ENCODE measurements at regions not wholly inside any gene's neighbourhood (a gene's known extent, or its start where the extent isn't known, plus 50 kb on each side); places are given as distances from the start of the nearest gene placed in this dataset.
"Not testable (repeated sequence)": the region's sequence is repeated elsewhere in the genome, so short reads cannot be mapped to it uniquely, and the experiment has no call there.

DNA sequence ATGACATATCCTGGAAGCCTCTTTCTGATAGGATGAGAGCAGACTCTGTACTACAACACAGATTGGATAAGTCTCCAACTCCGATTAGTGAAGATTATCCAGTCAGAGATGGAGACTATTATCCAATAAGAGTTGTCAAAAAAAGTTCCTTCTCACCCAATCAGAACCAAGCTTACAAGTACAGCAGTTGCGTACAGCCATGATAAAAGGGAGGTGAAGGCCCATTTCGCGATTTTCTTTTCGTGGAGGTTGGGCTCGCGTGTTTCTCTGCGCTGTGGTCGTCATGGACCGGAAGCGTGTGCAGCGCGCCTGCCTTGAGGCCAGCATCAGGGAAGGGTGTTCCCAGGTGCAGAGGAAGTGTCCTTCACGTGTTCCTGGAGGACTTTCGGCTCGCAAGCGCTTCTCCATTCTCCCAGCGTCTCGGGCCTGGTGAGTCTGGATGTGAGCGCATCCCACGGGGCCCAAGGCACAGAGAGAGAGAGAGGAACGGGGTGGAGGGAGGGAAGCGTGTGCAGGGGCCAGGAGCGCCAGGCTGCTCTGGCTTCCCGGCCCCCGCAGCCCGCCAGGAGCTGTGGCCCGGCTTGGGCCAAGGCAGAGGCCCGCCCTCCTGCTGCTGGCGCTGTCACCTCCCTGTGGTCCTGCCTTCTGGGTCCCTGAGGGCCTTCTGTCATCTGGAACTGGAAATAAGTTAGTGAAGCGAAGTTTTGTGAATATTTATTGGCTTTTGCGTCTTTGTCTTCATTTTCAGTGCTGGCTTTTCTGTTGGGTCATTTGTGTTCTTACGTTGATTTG lies 53.9 kb downstream of the CDRT15L2 start:
- POLR2A ChIA-PET; H3K4me1 ChIP-seq (ENCODE audit: insufficient read depth, low read length, poor library complexity, severe bottlenecking); CTCF ChIA-PET (ENCODE audit: unreplicated experiment): not testable (repeated sequence)

DNA sequence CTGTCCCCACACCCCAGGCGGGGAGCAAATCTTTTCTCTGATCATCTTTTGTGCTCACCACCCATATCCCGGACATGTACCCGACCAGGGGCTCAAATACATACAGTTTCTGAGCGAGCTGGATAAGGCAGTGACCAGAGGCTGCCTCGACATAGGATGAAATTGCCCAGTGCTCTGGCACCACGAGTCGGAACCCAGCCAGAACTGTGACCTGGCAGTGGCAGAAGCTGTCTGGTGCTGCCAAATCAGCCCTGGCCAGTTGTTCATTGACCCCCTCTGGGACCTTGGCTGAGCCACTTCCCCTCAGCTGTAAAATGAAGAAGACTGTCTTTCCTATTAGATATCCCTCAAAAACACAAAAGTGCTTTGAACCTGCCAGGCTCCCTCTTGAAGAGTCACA lies 60.6 kb downstream of the CDRT15L2 start:
- H3K79me2 ChIP-seq (ENCODE audit: insufficient read depth, low read depth, low read length); H3K36me3 ChIP-seq (ENCODE audit: insufficient read depth, low read length); H4K20me1 ChIP-seq (ENCODE audit: insufficient read depth, low read length); H3K27ac ChIP-seq (ENCODE audit: low read depth, low read length, poor library complexity, severe bottlenecking); H3K4me2 ChIP-seq (ENCODE audit: low read length); H3K4me1 ChIP-seq (ENCODE audit: insufficient read depth, low read length, poor library complexity, severe bottlenecking); H3K9me2 ChIP-seq (ENCODE audit: insufficient read depth, low read length); DNase-seq (ENCODE audit: low spot score); BruUV-seq (replicated peaks); intact Hi-C loops (cut with micrococcal nuclease; ENCODE audit: unreplicated experiment); H3K9me3 ChIP-seq (ENCODE audit: low read length); CTCF ChIA-PET (ENCODE audit: unreplicated experiment); H3K4me3 ChIP-seq (ENCODE audit: low read depth, low read length, poor library complexity, severe bottlenecking); H2AFZ ChIP-seq (ENCODE audit: low read length); POLR2A ChIA-PET: not testable (repeated sequence)

More for the DNA sequence above, 53.9 kb downstream of the CDRT15L2 start:
- DNase-seq (ENCODE audit: low spot score); H3K9me3 ChIP-seq (ENCODE audit: low read length); H4K20me1 ChIP-seq (ENCODE audit: insufficient read depth, low read length); H3K4me2 ChIP-seq (ENCODE audit: low read length); H3K36me3 ChIP-seq (ENCODE audit: insufficient read depth, low read length); intact Hi-C loops (cut with micrococcal nuclease; ENCODE audit: unreplicated experiment); H3K27ac ChIP-seq (ENCODE audit: low read depth, low read length, poor library complexity, severe bottlenecking); H2AFZ ChIP-seq (ENCODE audit: low read length); H3K79me2 ChIP-seq (ENCODE audit: insufficient read depth, low read depth, low read length); BruUV-seq (replicated peaks); H3K4me3 ChIP-seq (ENCODE audit: low read depth, low read length, poor library complexity, severe bottlenecking); H3K9me2 ChIP-seq (ENCODE audit: insufficient read depth, low read length): not testable (repeated sequence)

DNA sequence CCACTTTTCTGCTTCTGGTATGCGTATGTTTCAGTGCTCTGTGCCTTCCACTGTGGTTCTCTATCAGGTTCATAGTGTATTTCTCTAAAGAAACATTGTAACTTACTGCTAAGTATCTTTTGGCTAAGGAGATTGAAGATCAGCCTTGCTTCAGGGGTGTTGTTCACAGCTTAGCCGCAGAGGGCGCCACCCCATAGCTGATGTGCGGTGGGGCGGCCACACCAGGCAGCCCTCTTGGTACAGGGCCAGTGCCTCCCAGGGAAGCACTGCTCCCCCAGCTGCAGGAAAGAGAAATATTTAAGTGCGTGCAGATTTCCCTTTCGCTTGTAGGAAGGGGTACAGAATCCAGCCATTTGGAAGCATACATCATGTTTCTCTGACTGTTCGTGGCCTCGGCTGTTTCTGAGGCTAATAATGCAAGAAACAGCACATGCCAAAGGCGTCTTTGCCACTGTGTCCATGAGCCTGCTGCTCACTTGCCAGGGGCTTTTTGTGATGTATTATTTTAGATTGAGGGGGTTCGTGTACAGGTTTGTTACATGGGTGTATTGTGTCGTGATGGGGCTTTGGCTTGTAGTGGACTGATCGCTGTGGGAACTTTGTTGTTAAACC lies 67.2 kb downstream of the CDRT15L2 start:
- H4K20me1 ChIP-seq (ENCODE audit: insufficient read depth, low read length); H3K27ac ChIP-seq (ENCODE audit: low read depth, low read length, poor library complexity, severe bottlenecking); H2AFZ ChIP-seq (ENCODE audit: low read length); CTCF ChIA-PET (ENCODE audit: unreplicated experiment); H3K9me3 ChIP-seq (ENCODE audit: low read length); intact Hi-C loops (cut with micrococcal nuclease; ENCODE audit: unreplicated experiment); BruUV-seq (replicated peaks); H3K9me2 ChIP-seq (ENCODE audit: insufficient read depth, low read length); H3K4me2 ChIP-seq (ENCODE audit: low read length); H3K79me2 ChIP-seq (ENCODE audit: insufficient read depth, low read depth, low read length); H3K4me3 ChIP-seq (ENCODE audit: low read depth, low read length, poor library complexity, severe bottlenecking); H3K36me3 ChIP-seq (ENCODE audit: insufficient read depth, low read length); POLR2A ChIA-PET: not testable (repeated sequence)
- TF ChIP-seq, protein P1, sequence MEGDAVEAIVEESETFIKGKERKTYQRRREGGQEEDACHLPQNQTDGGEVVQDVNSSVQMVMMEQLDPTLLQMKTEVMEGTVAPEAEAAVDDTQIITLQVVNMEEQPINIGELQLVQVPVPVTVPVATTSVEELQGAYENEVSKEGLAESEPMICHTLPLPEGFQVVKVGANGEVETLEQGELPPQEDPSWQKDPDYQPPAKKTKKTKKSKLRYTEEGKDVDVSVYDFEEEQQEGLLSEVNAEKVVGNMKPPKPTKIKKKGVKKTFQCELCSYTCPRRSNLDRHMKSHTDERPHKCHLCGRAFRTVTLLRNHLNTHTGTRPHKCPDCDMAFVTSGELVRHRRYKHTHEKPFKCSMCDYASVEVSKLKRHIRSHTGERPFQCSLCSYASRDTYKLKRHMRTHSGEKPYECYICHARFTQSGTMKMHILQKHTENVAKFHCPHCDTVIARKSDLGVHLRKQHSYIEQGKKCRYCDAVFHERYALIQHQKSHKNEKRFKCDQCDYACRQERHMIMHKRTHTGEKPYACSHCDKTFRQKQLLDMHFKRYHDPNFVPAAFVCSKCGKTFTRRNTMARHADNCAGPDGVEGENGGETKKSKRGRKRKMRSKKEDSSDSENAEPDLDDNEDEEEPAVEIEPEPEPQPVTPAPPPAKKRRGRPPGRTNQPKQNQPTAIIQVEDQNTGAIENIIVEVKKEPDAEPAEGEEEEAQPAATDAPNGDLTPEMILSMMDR (conservative IDR thresholded peaks at IDR 0.05; ENCODE audit: low read length) = peak; percentile 76
- peak; percentile 35 for DNase-seq (ENCODE audit: low spot score)
- peaks cover 19% of the 10 kb centered on the region for H3K4me1 ChIP-seq (ENCODE audit: insufficient read depth, low read length, poor library complexity, severe bottlenecking)

DNA sequence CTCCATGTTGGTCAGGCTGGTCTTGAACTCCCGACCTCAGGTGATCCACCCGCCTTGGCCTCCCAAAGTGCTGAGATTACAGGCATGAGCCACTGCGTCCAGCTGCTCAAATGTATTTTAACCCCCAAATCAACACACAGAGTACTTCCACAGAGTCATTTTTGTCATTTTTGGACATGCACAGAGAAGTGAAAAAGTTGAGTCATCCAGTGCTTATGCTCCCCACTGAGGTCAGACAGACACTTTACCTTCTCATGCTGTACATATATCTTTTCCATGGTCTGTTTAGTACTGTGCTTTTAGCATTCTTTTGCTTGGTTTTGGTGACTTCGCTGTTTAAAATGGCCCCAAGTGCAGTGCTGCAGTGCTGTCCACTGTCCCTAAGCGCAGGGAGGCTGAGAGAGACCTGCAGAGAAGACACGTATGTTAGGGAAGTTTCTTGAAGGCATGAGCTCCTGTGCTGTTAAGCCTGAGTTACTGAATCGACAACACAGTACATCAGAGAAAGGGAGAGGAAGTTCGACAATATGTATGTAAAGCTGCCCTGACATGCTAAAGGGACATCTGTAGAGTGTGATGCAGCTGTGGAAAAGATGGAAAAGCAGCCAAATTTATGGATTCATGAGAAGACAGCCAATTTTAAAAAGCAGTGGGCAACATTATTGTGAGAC lies 69.7 kb downstream of the CDRT15L2 start:
- Histone ChIP-seq H3K4me1 (ENCODE audit: insufficient read depth, low read length, poor library complexity, severe bottlenecking) (peaks cover 20% of the 10 kb centered on the region), H2AFZ (ENCODE audit: low read length) (0 out of 2 replicates have a peak overlapping the region, but pooled peaks have one; percentile 21)
- POLR2A ChIA-PET; CTCF ChIA-PET (ENCODE audit: unreplicated experiment); H3K4me3 ChIP-seq (ENCODE audit: low read depth, low read length, poor library complexity, severe bottlenecking); H3K27ac ChIP-seq (ENCODE audit: low read depth, low read length, poor library complexity, severe bottlenecking); BruUV-seq (replicated peaks); H3K79me2 ChIP-seq (ENCODE audit: insufficient read depth, low read depth, low read length); H3K4me2 ChIP-seq (ENCODE audit: low read length); H4K20me1 ChIP-seq (ENCODE audit: insufficient read depth, low read length); H3K36me3 ChIP-seq (ENCODE audit: insufficient read depth, low read length); DNase-seq (ENCODE audit: low spot score); intact Hi-C loops (cut with micrococcal nuclease; ENCODE audit: unreplicated experiment); H3K9me3 ChIP-seq (ENCODE audit: low read length); H3K9me2 ChIP-seq (ENCODE audit: insufficient read depth, low read length): not testable (repeated sequence)

DNA sequence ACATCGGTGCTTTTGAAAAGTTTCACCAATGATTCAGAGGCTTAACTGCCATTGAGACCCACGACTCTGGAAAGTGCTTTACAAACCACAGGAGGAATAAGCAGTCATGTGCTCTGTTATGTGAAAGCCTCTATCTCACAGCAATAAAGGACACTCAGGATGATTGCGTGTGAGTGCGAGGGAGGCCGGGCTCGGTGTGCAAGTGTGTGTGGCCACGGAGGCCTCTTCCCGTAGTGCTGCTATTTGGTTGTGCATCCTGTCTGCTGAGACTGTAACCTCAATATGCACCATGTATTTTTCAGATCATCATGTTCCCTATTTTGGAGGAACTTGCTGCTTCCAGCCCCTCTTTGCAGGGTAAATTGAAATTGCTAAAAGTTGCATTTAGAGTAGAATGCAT lies 71.5 kb downstream of the CDRT15L2 start:
- H3K9me3 ChIP-seq (ENCODE audit: low read length); BruUV-seq (replicated peaks); H3K79me2 ChIP-seq (ENCODE audit: insufficient read depth, low read depth, low read length); H3K9me2 ChIP-seq (ENCODE audit: insufficient read depth, low read length); H4K20me1 ChIP-seq (ENCODE audit: insufficient read depth, low read length); CTCF ChIA-PET (ENCODE audit: unreplicated experiment); H3K27ac ChIP-seq (ENCODE audit: low read depth, low read length, poor library complexity, severe bottlenecking); H2AFZ ChIP-seq (ENCODE audit: low read length); H3K36me3 ChIP-seq (ENCODE audit: insufficient read depth, low read length); POLR2A ChIA-PET; H3K4me2 ChIP-seq (ENCODE audit: low read length); intact Hi-C loops (cut with micrococcal nuclease; ENCODE audit: unreplicated experiment); H3K4me3 ChIP-seq (ENCODE audit: low read depth, low read length, poor library complexity, severe bottlenecking); DNase-seq (ENCODE audit: low spot score): not testable (repeated sequence)
- peaks cover 20% of the 10 kb centered on the region for H3K4me1 ChIP-seq (ENCODE audit: insufficient read depth, low read length, poor library complexity, severe bottlenecking)

Measured in OCI-LY7 (cell line).